ENCODE measurements at regions not wholly inside any gene's neighbourhood (a gene's known extent, or its start where the extent isn't known, plus 50 kb on each side); places are given as distances from the start of the nearest gene placed in this dataset.
"Not testable (repeated sequence)": the region's sequence is repeated elsewhere in the genome, so short reads cannot be mapped to it uniquely, and the experiment has no call there.

GRCh38 chr3:59401924-59402323 is 352.1 kb upstream of the CFAP20DC start:
- intact Hi-C loops (cut with DNase I): no loop called here
- no peak for DNase-seq (ENCODE audit: low spot score)

- DNase-seq (ENCODE audit: low spot score): no peak
- intact Hi-C loops (cut with DNase I): no loop called here
Measured at GRCh38 chr3:59392116-59392515, 342.3 kb upstream of the CFAP20DC start.

GRCh38 chr3:59391131-59391530 is 341.3 kb upstream of the CFAP20DC start:
- intact Hi-C loops (cut with DNase I): no loop called here
- DNase-seq (ENCODE audit: low spot score): no peak

- intact Hi-C loops (cut with DNase I): no loop called here
Measured at GRCh38 chr3:59388555-59389270, 338.9 kb upstream of the CFAP20DC start.

GRCh38 chr3:59386165-59386564 is 336.3 kb upstream of the CFAP20DC start:
- DNase-seq (ENCODE audit: low spot score): no peak
- intact Hi-C loops (cut with DNase I): no loop called here

More at GRCh38 chr3:59388555-59389270, 338.9 kb upstream of the CFAP20DC start:
- DNase-seq (ENCODE audit: low spot score): no peak

- intact Hi-C loops (cut with DNase I): no loop called here
- no peak for DNase-seq (ENCODE audit: low spot score)
Measured at GRCh38 chr3:59385547-59385946, 335.7 kb upstream of the CFAP20DC start.

GRCh38 chr3:59381282-59381681 is 331.5 kb upstream of the CFAP20DC start:
- no peak for DNase-seq (ENCODE audit: low spot score)
- intact Hi-C loops (cut with DNase I): no loop called here

- intact Hi-C loops (cut with DNase I): no loop called here
- no peak for DNase-seq (ENCODE audit: low spot score)
Measured at GRCh38 chr3:59380146-59380545, 330.3 kb upstream of the CFAP20DC start.

- DNase-seq (ENCODE audit: low spot score): no peak
- intact Hi-C loops (cut with DNase I): no loop called here
Measured at GRCh38 chr3:59374818-59375211, 325.0 kb upstream of the CFAP20DC start.

- intact Hi-C loops (cut with DNase I): no loop called here
- no peak for DNase-seq (ENCODE audit: low spot score)
Measured at GRCh38 chr3:59374091-59374817, 324.4 kb upstream of the CFAP20DC start.

GRCh38 chr3:59372346-59372745 is 322.5 kb upstream of the CFAP20DC start:
- intact Hi-C loops (cut with DNase I): no loop called here

GRCh38 chr3:59368900-59369675 is 319.3 kb upstream of the CFAP20DC start:
- DNase-seq (ENCODE audit: low spot score): no peak
- intact Hi-C loops (cut with DNase I): no loop called here

More at GRCh38 chr3:59372346-59372745, 322.5 kb upstream of the CFAP20DC start:
- no peak for DNase-seq (ENCODE audit: low spot score)

GRCh38 chr3:59367150-59367549 is 317.3 kb upstream of the CFAP20DC start:
- intact Hi-C loops (cut with DNase I): no loop called here
- DNase-seq (ENCODE audit: low spot score): no peak

- intact Hi-C loops (cut with DNase I): no loop called here
- no peak for DNase-seq (ENCODE audit: low spot score)
Measured at GRCh38 chr3:59366218-59366617, 316.4 kb upstream of the CFAP20DC start.

GRCh38 chr3:59364496-59364895 is 314.7 kb upstream of the CFAP20DC start:
- no peak for DNase-seq (ENCODE audit: low spot score)
- intact Hi-C loops (cut with DNase I): no loop called here

- intact Hi-C loops (cut with DNase I); DNase-seq (ENCODE audit: low spot score): not testable (repeated sequence)
Measured at GRCh38 chr3:59360312-59360711, 310.5 kb upstream of the CFAP20DC start.

- intact Hi-C loops (cut with DNase I): no loop called here
- DNase-seq (ENCODE audit: low spot score): no peak
Measured at GRCh38 chr3:59341459-59341858, 291.6 kb upstream of the CFAP20DC start.

GRCh38 chr3:59339818-59340217 is 290.0 kb upstream of the CFAP20DC start:
- intact Hi-C loops (cut with DNase I): no loop called here

GRCh38 chr3:59338934-59339333 is 289.1 kb upstream of the CFAP20DC start:
- no peak for DNase-seq (ENCODE audit: low spot score)
- intact Hi-C loops (cut with DNase I): no loop called here

More at GRCh38 chr3:59339818-59340217, 290.0 kb upstream of the CFAP20DC start:
- no peak for DNase-seq (ENCODE audit: low spot score)

- intact Hi-C loops (cut with DNase I): no loop called here
- DNase-seq (ENCODE audit: low spot score): no peak
Measured at GRCh38 chr3:59335338-59335737, 285.5 kb upstream of the CFAP20DC start.

Measured in cardiac septum (tissue), 1 donor.